Panc1 (cell line): ENCODE measurements at regions not wholly inside any gene's neighbourhood (a gene's known extent, or its start where the extent isn't known, plus 50 kb on each side); places are given as distances from the start of the nearest gene placed in this dataset.

Experiments
- ATAC-seq: fragments of 200-7000 bp; cut with Tn5 transposase; 2 replicates; pipeline ENCODE4 v1.9.1; 2020; ENCODE audit warnings: mild to moderate bottlenecking, moderate library complexity
- BruUV-seq: library from RNA; stranded (reverse); fragments of 400-500 nt; replicated peaks from 2 replicates; lab custom pipeline; 2021; lab: Mats Ljungman, UMichigan
- CTCF ChIA-PET: fragments of 300-600 bp; sonication (Branson Sonifier 250); formaldehyde crosslinking; loops from one replicate; lab custom pipeline; 2022; ENCODE audit warnings: antibody characterized with exemption; lab: Charles Lee
- POLR2A ChIA-PET: fragments of 300-600 bp; sonication (Branson Sonifier 250); formaldehyde crosslinking; loops from one replicate; lab custom pipeline; 2022; ENCODE audit warnings: antibody characterized with exemption; lab: Charles Lee
- DNase-seq: peaks from one replicate; pipeline ENCODE4 v3.0.0-alpha.2; 2010; ENCODE audit warnings: low read depth, low spot score
- H3K27ac ChIP-seq: 2 replicates; pipeline ENCODE4 v1.5.1; 2011; ENCODE audit warnings: mild to moderate bottlenecking, low read length, inconsistent platforms
- H3K27me3 ChIP-seq: fragments of 200-500 bp; sonication (Bioruptor generic); 2 replicates; pipeline ENCODE4 v1.6.0; 2014; ENCODE audit warnings: low read length, inconsistent platforms; ENCODE audit not compliant: control insufficient read depth, insufficient read depth
- H3K36me3 ChIP-seq: fragments of 200-500 bp; sonication (Bioruptor generic); 2 replicates; pipeline ENCODE4 v1.5.1; 2014; ENCODE audit warnings: inconsistent platforms, mild to moderate bottlenecking, low read length, moderate library complexity; ENCODE audit not compliant: control insufficient read depth, insufficient read depth
- H3K4me1 ChIP-seq: 2 replicates; pipeline ENCODE4 v1.5.1; 2011; ENCODE audit warnings: inconsistent platforms, mild to moderate bottlenecking, low read length, moderate library complexity; ENCODE audit not compliant: control insufficient read depth, insufficient read depth
- H3K4me3 ChIP-seq, 2 experiments: 2 replicates each; pipeline ENCODE4 v1.5.1; 2011 to 2012; ENCODE audit warnings: low read depth in 2 of 2, low read length in 2 of 2, mild to moderate bottlenecking in 2 of 2, inconsistent platforms in 1 of 2, moderate library complexity in 1 of 2
- H3K9me3 ChIP-seq: fragments of 200-500 bp; sonication (Bioruptor generic); 2 replicates; pipeline ENCODE4 v1.5.1; 2014; ENCODE audit warnings: low read depth, mild to moderate bottlenecking, inconsistent platforms, low read length, moderate library complexity; ENCODE audit not compliant: control insufficient read depth, insufficient read depth
- POLR2AphosphoS5 ChIP-seq: IDR thresholded peaks from 2 replicates; pipeline ENCODE4 v1.6.1; 2012; ENCODE audit warnings: mild to moderate bottlenecking, low read depth, low read length, moderate library complexity
- REST ChIP-seq, 2 experiments: IDR thresholded peaks; 2 replicates each; pipeline ENCODE4 v1.6.1; 2011 to 2012; ENCODE audit warnings: low read depth in 2 of 2, control low read depth in 1 of 2, low read length in 1 of 2, mild to moderate bottlenecking in 1 of 2, moderate library complexity in 1 of 2; ENCODE audit not compliant: insufficient read depth in 1 of 2
- SIN3A ChIP-seq: IDR thresholded peaks from 2 replicates; pipeline ENCODE4 v1.6.1; 2012; ENCODE audit warnings: low read depth, mild to moderate bottlenecking, low read length, moderate library complexity, borderline replicate concordance; ENCODE audit not compliant: insufficient read depth
- TCF7L2 ChIP-seq: IDR thresholded peaks from 2 replicates; pipeline ENCODE4 v1.6.1; 2011; ENCODE audit warnings: mild to moderate bottlenecking, low read depth, low read length, inconsistent platforms
- in situ Hi-C: cut with HindIII; loops from 2 replicates; pipeline ENCODE4 v1.10.0; 2016; ENCODE audit warnings: low sequenced_read_pairs, low pct_unique_long_range_greater_than_20kb
- intact Hi-C: fragments of 100-400 bp; cut with micrococcal nuclease; formaldehyde crosslinking; loops from one replicate; pipeline ENCODE4 v1.10.0; 2022; ENCODE audit not compliant: unreplicated experiment
- TF ChIP-seq, protein P1 (sequence below): fragments of 450-650 bp; IDR thresholded peaks from 2 replicates; pipeline ENCODE4 v1.5.1; 2017; ENCODE audit warnings: mild to moderate bottlenecking

DNA sequence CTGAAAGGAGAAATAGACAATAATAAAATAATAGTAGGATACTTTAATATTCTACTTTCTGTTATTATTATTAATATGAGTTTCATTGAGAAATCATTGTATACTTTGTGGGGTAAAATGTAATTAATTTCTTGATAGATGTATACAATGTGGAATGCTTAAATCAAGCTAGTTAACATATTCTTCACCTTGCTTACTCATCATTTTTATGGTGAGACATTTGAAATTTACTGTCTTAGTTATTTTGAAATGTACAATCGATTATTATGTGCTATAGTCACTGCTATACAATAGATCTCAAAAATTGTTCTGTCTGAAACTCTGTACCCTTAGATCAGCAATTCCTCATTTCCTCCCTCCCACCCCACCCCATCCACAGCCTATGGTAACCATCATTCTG, 720.3 kb downstream of the RNF144B start:
- ATAC-seq (no peak), DNase-seq (no peak)
- Histone ChIP-seq H3K27ac (no peak overlapping the region), H3K4me3 (no peak overlapping the region), H3K36me3 (no peaks in the 10 kb centered on the region), H3K27me3 (no peaks in the 10 kb centered on the region), H3K9me3 (no peaks in the 10 kb centered on the region; the same call in 1 of the 2 replicates), H3K4me1 (no peaks in the 10 kb centered on the region)
- POLR2A ChIA-PET, result interaction anchor here (0.6 kb wide), 1 partner anchor 932 kb away, joined by 5 read pairs; no protein-coding TSS in a partner anchor
- TF ChIP-seq SIN3A (no peak), REST (IDR thresholded peaks at IDR 0.05; ENCODE audit: insufficient read depth in 1 of 2, low read depth in 2 of 2, low read length in 1 of 2) (no peak), POLR2AphosphoS5 (no peak), TCF7L2 (no peak)
- TF ChIP-seq, protein P1, sequence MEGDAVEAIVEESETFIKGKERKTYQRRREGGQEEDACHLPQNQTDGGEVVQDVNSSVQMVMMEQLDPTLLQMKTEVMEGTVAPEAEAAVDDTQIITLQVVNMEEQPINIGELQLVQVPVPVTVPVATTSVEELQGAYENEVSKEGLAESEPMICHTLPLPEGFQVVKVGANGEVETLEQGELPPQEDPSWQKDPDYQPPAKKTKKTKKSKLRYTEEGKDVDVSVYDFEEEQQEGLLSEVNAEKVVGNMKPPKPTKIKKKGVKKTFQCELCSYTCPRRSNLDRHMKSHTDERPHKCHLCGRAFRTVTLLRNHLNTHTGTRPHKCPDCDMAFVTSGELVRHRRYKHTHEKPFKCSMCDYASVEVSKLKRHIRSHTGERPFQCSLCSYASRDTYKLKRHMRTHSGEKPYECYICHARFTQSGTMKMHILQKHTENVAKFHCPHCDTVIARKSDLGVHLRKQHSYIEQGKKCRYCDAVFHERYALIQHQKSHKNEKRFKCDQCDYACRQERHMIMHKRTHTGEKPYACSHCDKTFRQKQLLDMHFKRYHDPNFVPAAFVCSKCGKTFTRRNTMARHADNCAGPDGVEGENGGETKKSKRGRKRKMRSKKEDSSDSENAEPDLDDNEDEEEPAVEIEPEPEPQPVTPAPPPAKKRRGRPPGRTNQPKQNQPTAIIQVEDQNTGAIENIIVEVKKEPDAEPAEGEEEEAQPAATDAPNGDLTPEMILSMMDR, result no peak
- no TSS peak for BruUV-seq
- intact Hi-C loops, result no loop called here
- in situ Hi-C loops, result no loop called here
- CTCF ChIA-PET, result no interaction called here

- no peaks in the 10 kb centered on the region for H3K36me3 ChIP-seq
- BruUV-seq, result no TSS peak
- intact Hi-C loops, result no loop called here
- H3K4me3 ChIP-seq, result no peak overlapping the region
- peaks cover 5% of the 10 kb centered on the region; the same call in 1 of the 2 replicates for H3K9me3 ChIP-seq
- no peak for TF ChIP-seq SIN3A
- TF ChIP-seq, protein P1, result no peak
- no peak for TF ChIP-seq REST (IDR thresholded peaks at IDR 0.05; ENCODE audit: insufficient read depth in 1 of 2, low read depth in 2 of 2, low read length in 1 of 2)
- no peak for TF ChIP-seq TCF7L2
- TF ChIP-seq POLR2AphosphoS5, result no peak
- DNase-seq (no peak), ATAC-seq (no peak)
- in situ Hi-C loops, result no loop called here
- POLR2A ChIA-PET, result no interaction called here
- no peaks in the 10 kb centered on the region for H3K27me3 ChIP-seq
- no peak overlapping the region for H3K27ac ChIP-seq
- CTCF ChIA-PET, result no interaction called here
- no peaks in the 10 kb centered on the region for H3K4me1 ChIP-seq
These were observed 715.6 kb upstream of the ID4 start for GRCh38 chr6:19121521-19121920.
